ENCODE measurements at regions not wholly inside any gene's neighbourhood (a gene's known extent, or its start where the extent isn't known, plus 50 kb on each side); places are given as distances from the start of the nearest gene placed in this dataset.

- TF ChIP-seq CTCF (IDR thresholded peaks at IDR 0.05; ENCODE audit: extremely low read depth in 1 of 2, insufficient read depth in 1 of 2, low read depth in 1 of 2, low read length in 2 of 2) (peak; percentile 51 to 53), EZH2 (IDR thresholded peaks at IDR 0.05; ENCODE audit: borderline replicate concordance, low read depth, low read length, severe bottlenecking) (no peak), POLR2A (IDR thresholded peaks at IDR 0.05; ENCODE audit: low read depth, low read length) (no peak), POLR2AphosphoS5 (IDR thresholded peaks at IDR 0.05; ENCODE audit: insufficient read depth, low read depth, low read length) (no peak), GATA2 (IDR thresholded peaks at IDR 0.05; ENCODE audit: insufficient read depth, insufficient read length, low read depth, low read length) (no peak)
These were observed 64.3 kb upstream of the PAK5 start for GRCh38 chr20:9903048-9903655.

Measured in endothelial cell of umbilical vein (primary cell).